ENCODE measurements at regions not wholly inside any gene's neighbourhood (a gene's known extent, or its start where the extent isn't known, plus 50 kb on each side); places are given as distances from the start of the nearest gene placed in this dataset.

DNA sequence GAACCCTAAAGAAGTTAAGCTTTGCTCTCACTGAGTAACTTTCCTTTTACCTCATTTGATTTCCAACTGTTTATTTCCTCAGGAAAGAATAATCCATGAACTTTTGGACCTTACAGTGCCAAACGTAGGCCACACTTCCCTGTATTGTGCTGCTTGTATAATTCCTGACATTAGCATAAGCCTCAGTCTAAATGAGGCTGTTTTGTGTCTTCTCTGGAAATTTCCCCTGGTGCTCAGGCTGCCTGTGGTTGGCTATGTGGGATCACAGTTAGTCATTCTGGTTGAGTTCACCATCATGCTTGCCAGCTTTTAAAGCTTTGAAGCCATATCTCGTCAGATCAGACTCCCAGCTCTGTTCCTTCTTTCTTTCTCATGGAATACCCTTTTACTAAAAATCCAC is 107.0 kb downstream of the FAM76B start:
- TF ChIP-seq CTCF (conservative IDR thresholded peaks at IDR 0.05) = no peak
- no peaks in the 10 kb centered on the region for H3K79me1 ChIP-seq (ENCODE audit: insufficient read depth, low read depth, low read length, poor library complexity, severe bottlenecking)
- no peak overlapping the region for H3K56ac ChIP-seq (ENCODE audit: insufficient read length, low read depth, low read length)
- no peak overlapping the region for H3K27ac ChIP-seq (ENCODE audit: insufficient read length, low read depth, low read length)
- H3K4me2 ChIP-seq (ENCODE audit: insufficient read depth, insufficient read length, low read length) = no peak overlapping the region
- H4K8ac ChIP-seq (replicated peaks; ENCODE audit: insufficient read length, low read depth, low read length) = no peak overlapping the region
- H3K14ac ChIP-seq (ENCODE audit: insufficient read depth, low read length) = no peak overlapping the region
- H3K79me2 ChIP-seq (ENCODE audit: insufficient read depth, low read length) = no peaks in the 10 kb centered on the region
- no peaks in the 10 kb centered on the region; the same call in 1 of the 2 replicates for H3K27me3 Mint-ChIP-seq (ENCODE audit: low read depth)
- no peak overlapping the region for H2AK5ac ChIP-seq (ENCODE audit: insufficient read length, low read length)
- no peak overlapping the region for H3K23ac ChIP-seq (ENCODE audit: insufficient read length, low read depth, low read length)
- no peaks in the 10 kb centered on the region for H3K23me2 ChIP-seq (ENCODE audit: insufficient read length, low read depth, low read length, poor library complexity, severe bottlenecking)
- no peaks in the 10 kb centered on the region for H3K9me3 ChIP-seq (ENCODE audit: control insufficient read depth, low read depth, low read length)
- no peak overlapping the region for H3K4ac ChIP-seq (ENCODE audit: low read depth, low read length)
- H3K4me3 Mint-ChIP-seq = no peak overlapping the region
- WGBS (ENCODE audit: extremely low coverage, insufficient read length, low lambda C conversion rate) = no CpG with 5 or more reads among the region's 2 CpGs
- no peak overlapping the region for H4K91ac ChIP-seq (ENCODE audit: insufficient read length, low read depth, low read length)
- H2BK5ac ChIP-seq (ENCODE audit: insufficient read length, low read length) = no peak overlapping the region
- H3K4me1 Mint-ChIP-seq = peaks cover 9 to 12% of the 10 kb centered on the region in 2 experiments
- no peaks in the 10 kb centered on the region for H3K9me3 Mint-ChIP-seq
- H3K27ac Mint-ChIP-seq = no peak overlapping the region
- no peaks in the 10 kb centered on the region for H4K20me1 ChIP-seq (ENCODE audit: control insufficient read depth, insufficient read depth, insufficient read length)
- H2BK20ac ChIP-seq (ENCODE audit: low read depth, low read length, poor library complexity, severe bottlenecking) = no peak overlapping the region
- no peak overlapping the region for H3K18ac ChIP-seq (ENCODE audit: insufficient read length, low read depth, low read length)
- no peaks in the 10 kb centered on the region for H3K4me1 ChIP-seq (ENCODE audit: insufficient read depth, low read length)
- no peak overlapping the region for H2BK15ac ChIP-seq (ENCODE audit: low read depth, low read length)
- no peak overlapping the region for H2BK120ac ChIP-seq (ENCODE audit: low read depth, low read length, poor library complexity, severe bottlenecking)
- H2BK12ac ChIP-seq (ENCODE audit: insufficient read length, low read depth, low read length) = no peak overlapping the region
- no peak overlapping the region for H2AFZ ChIP-seq (ENCODE audit: low read length)
- DNase-seq = no peak
- H3K27me3 ChIP-seq (ENCODE audit: insufficient read depth, low read length) = no peaks in the 10 kb centered on the region
- H4K5ac ChIP-seq (ENCODE audit: insufficient read length, low read depth, low read length) = no peak overlapping the region
- H3K9ac ChIP-seq (ENCODE audit: extremely low read depth, insufficient read length, low read length) = no peak overlapping the region
- H3T11ph ChIP-seq (ENCODE audit: low read length) = no peak overlapping the region
- no peaks in the 10 kb centered on the region for H3K36me3 Mint-ChIP-seq (ENCODE audit: insufficient read depth in 1 of 3, low read depth in 3 of 3)
